K562 (cell line): ENCODE measurements at regions not wholly inside any gene's neighbourhood (a gene's known extent, or its start where the extent isn't known, plus 50 kb on each side); places are given as distances from the start of the nearest gene placed in this dataset.
A peak's percentile ranks its signal among the peaks of the same experiment; 100 is the strongest.

Source experiments
- ARID3A ChIP-seq: IDR thresholded peaks from 2 replicates; pipeline ENCODE4 v1.6.1; 2012; ENCODE audit warnings: low read depth, low read length, improper control_type of control experiment, borderline replicate concordance
- ATF1 ChIP-seq, 2 experiments: fragments of 450-650 bp in 1 of 2; IDR thresholded peaks; 2 replicates each; pipeline ENCODE4 v1.6.1; 2016; ENCODE audit warnings: missing compliant biosample characterization in 1 of 2, missing genetic modification characterization in 1 of 2
- BCLAF1 ChIP-seq, 2 experiments: fragments of 450-650 bp in 1 of 2; IDR thresholded peaks; 2 replicates each; pipeline ENCODE4 v1.6.1; 2011 to 2017; ENCODE audit warnings: low read depth in 2 of 2, antibody characterized with exemption in 1 of 2, borderline replicate concordance in 1 of 2, low read length in 1 of 2, mild to moderate bottlenecking in 1 of 2, mixed read lengths in 1 of 2; ENCODE audit not compliant: control insufficient read depth in 1 of 2
- BHLHE40 ChIP-seq: IDR thresholded peaks from 2 replicates; pipeline ENCODE4 v1.6.1; 2011; ENCODE audit warnings: low read length, improper control_type of control experiment
- C11orf30 ChIP-seq: fragments of 450-650 bp; IDR thresholded peaks from 2 replicates; pipeline ENCODE4 v1.6.1; 2016; ENCODE audit warnings: low read depth, mild to moderate bottlenecking
- GTF2A2 ChIP-seq: IDR thresholded peaks from 2 replicates; pipeline ENCODE4 v1.6.1; 2016; ENCODE audit warnings: mild to moderate bottlenecking, missing genetic modification characterization, missing compliant biosample characterization
- JUNB ChIP-seq: fragments of 450-650 bp; formaldehyde crosslinking; conservative IDR thresholded peaks from 2 replicates; pipeline ENCODE4 v1.4.0; 2020; ENCODE audit warnings: mild to moderate bottlenecking
- KLF1 ChIP-seq: fragments of 450-650 bp; IDR thresholded peaks from 2 replicates; pipeline ENCODE4 v1.6.1; 2016; ENCODE audit warnings: missing genetic modification characterization, missing compliant biosample characterization
- MAFK ChIP-seq: IDR thresholded peaks from 2 replicates; pipeline ENCODE4 v1.6.1; 2011; ENCODE audit warnings: low read length, improper control_type of control experiment
- POLR2B ChIP-seq: fragments of 450-650 bp; IDR thresholded peaks from 2 replicates; pipeline ENCODE4 v1.6.1; 2018; ENCODE audit warnings: low read depth; ENCODE audit not compliant: partially characterized antibody
- POLR2G ChIP-seq: fragments of 200-400 bp; formaldehyde crosslinking; IDR thresholded peaks from 2 replicates; pipeline ENCODE4 v1.6.1; 2017; ENCODE audit warnings: low read depth, mild to moderate bottlenecking, antibody characterized with exemption, low read length, moderate library complexity
- RBBP5 ChIP-seq: fragments of 200-600 bp; sonication (generic); IDR thresholded peaks from 2 replicates; pipeline ENCODE4 v1.6.1; 2012; ENCODE audit warnings: borderline replicate concordance, mild to moderate bottlenecking, low read length, control low read depth, inconsistent platforms; ENCODE audit not compliant: insufficient read depth, poor library complexity, severe bottlenecking
- TAL1 ChIP-seq: fragments of 450-650 bp; IDR thresholded peaks from 2 replicates; pipeline ENCODE4 v1.6.1; 2016; ENCODE audit warnings: mild to moderate bottlenecking
- ZBTB43 ChIP-seq: sonication (generic); formaldehyde crosslinking; IDR thresholded peaks from 2 replicates; pipeline ENCODE4 v1.8.0; 2023; ENCODE audit warnings: mild to moderate bottlenecking, missing genetic modification reagents
- TF ChIP-seq, protein P1 (sequence below): fragments of 250-450 bp; sonication (Bioruptor Pico); IDR thresholded peaks from 2 replicates; pipeline ENCODE4 v1.8.0; 2022; ENCODE audit warnings: inconsistent platforms, mild to moderate bottlenecking, moderate library complexity, borderline replicate concordance
- TF ChIP-seq, protein P2 (sequence below): fragments of 250-450 bp; sonication (Bioruptor Pico); IDR thresholded peaks from 2 replicates; pipeline ENCODE4 v1.9.0; 2021; ENCODE audit warnings: mild to moderate bottlenecking

DNA sequence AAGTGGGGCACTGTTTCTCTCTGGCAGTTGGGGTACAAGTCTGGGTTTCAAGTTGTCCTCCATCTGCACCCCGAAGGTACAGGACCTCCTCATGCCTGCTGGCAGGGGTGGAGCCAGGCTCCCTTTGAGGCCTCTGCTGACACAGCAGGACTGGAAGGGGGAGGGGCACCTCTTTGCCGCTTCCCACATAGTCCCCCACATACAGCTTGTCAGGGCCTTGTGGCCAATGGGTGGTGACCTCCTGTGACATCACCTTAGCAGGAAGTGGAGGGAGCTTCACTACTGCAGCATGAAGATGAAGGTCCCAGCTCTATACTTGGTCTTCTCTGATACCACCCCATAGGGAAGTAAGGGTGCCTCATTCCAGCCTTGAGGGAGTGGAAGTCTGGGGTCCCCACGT, 167.8 kb downstream of the RAMP3 start (continued):
- TF ChIP-seq, protein P1, sequence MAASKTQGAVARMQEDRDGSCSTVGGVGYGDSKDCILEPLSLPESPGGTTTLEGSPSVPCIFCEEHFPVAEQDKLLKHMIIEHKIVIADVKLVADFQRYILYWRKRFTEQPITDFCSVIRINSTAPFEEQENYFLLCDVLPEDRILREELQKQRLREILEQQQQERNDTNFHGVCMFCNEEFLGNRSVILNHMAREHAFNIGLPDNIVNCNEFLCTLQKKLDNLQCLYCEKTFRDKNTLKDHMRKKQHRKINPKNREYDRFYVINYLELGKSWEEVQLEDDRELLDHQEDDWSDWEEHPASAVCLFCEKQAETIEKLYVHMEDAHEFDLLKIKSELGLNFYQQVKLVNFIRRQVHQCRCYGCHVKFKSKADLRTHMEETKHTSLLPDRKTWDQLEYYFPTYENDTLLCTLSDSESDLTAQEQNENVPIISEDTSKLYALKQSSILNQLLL (CRISPR knock-in tag) = no peak
- no peak for TF ChIP-seq ATF1 (CRISPR knock-in tag; IDR thresholded peaks at IDR 0.05)
- TF ChIP-seq ATF1 (tag; IDR thresholded peaks at IDR 0.05) = peak; percentile 24; the same call in 1 of the 2 replicates
- TF ChIP-seq GTF2A2 = no peak
- no peak for TF ChIP-seq ARID3A
- no peak for TF ChIP-seq POLR2G
- no peak for TF ChIP-seq TAL1
- no peak for TF ChIP-seq BCLAF1 (IDR thresholded peaks at IDR 0.05; ENCODE audit: borderline replicate concordance in 1 of 2, control insufficient read depth in 1 of 2, low read depth in 2 of 2, low read length in 1 of 2)
- no peak for TF ChIP-seq BHLHE40
- TF ChIP-seq JUNB (CRISPR knock-in tag) = no peak
- TF ChIP-seq, protein P2, sequence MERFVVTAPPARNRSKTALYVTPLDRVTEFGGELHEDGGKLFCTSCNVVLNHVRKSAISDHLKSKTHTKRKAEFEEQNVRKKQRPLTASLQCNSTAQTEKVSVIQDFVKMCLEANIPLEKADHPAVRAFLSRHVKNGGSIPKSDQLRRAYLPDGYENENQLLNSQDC (CRISPR knock-in tag) = no peak
- no peak for TF ChIP-seq RBBP5
- TF ChIP-seq C11orf30 = peak; percentile 47
- no peak for TF ChIP-seq ZBTB43 (CRISPR knock-in tag)
- TF ChIP-seq POLR2B = no peak
- peak; percentile 37; the same call in 1 of the 2 replicates for TF ChIP-seq MAFK
- TF ChIP-seq KLF1 (tag) = no peak
- TF ChIP-seq, all 486 proteins: peak for 4
